ENCODE measurements at regions not wholly inside any gene's neighbourhood (a gene's known extent, or its start where the extent isn't known, plus 50 kb on each side); places are given as distances from the start of the nearest gene placed in this dataset.

DNA sequence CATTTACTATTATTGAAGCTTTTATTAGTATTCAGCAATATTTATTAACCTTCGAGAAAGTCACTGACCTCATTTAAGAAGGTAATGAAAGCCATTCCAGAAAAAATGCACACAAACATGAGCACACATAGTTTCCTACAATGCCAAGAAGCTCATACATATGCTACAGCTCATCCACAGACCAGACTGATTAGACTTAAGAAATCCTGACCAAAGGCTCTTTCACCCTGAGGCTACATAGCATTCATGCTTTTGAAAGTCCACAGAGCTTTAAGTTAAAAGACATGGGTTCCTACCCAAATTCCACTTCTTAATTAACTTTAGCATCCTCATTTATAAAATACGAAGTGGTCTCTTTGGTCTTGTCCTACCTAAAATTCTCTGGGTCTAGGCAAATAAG is 430.4 kb downstream of the TBC1D32 start:
- ChIA-PET POLR2A (no interaction called here), CTCF (no interaction called here)
- no peak overlapping the region for H3K27ac Mint-ChIP-seq
- H3K36me3 Mint-ChIP-seq (ENCODE audit: low read depth) = no peaks in the 10 kb centered on the region
- DNase-seq = no peak
- no peak overlapping the region for H3K4me3 Mint-ChIP-seq
- no peaks in the 10 kb centered on the region for H3K27me3 Mint-ChIP-seq
- H3K9me3 Mint-ChIP-seq = no peaks in the 10 kb centered on the region
- no peaks in the 10 kb centered on the region for H3K4me1 Mint-ChIP-seq

GRCh38 chr6:120899932-120900331 is 434.3 kb downstream of the TBC1D32 start:
- Mint-ChIP-seq H3K36me3 (ENCODE audit: low read depth) (no peaks in the 10 kb centered on the region), H3K27ac (no peak overlapping the region), H3K27me3 (no peaks in the 10 kb centered on the region), H3K9me3 (peaks cover 3% of the 10 kb centered on the region), H3K4me3 (no peak overlapping the region), H3K4me1 (no peaks in the 10 kb centered on the region)
- no peak for DNase-seq
- ChIA-PET CTCF (no interaction called here), POLR2A (no interaction called here)

DNA sequence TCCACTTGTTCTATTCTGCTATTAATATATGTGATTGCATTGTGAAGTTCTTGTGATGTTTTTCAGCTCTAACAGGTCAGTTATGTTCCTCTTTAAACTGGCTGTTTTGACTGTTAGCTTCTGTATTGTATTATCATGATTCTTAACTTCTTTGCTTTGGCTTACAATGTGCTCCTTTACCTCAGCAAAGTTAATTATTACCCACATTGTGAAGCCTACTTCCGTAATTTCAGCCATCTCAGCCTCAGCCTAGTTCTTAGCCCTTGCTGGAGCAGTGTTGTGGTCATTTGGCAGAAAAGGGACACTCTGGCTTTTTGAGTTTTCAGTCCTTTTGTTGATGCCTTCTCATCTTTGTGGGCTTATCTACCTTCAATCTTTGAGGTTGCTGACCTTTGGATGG is 440.2 kb downstream of the TBC1D32 start:
- ChIA-PET POLR2A (no interaction called here), CTCF (no interaction called here)
- DNase-seq = no peak
- Mint-ChIP-seq H3K27ac (no peak overlapping the region), H3K27me3 (no peaks in the 10 kb centered on the region), H3K9me3 (peaks cover 16% of the 10 kb centered on the region), H3K36me3 (ENCODE audit: low read depth) (no peaks in the 10 kb centered on the region), H3K4me3 (no peak overlapping the region), H3K4me1 (no peaks in the 10 kb centered on the region)

DNA sequence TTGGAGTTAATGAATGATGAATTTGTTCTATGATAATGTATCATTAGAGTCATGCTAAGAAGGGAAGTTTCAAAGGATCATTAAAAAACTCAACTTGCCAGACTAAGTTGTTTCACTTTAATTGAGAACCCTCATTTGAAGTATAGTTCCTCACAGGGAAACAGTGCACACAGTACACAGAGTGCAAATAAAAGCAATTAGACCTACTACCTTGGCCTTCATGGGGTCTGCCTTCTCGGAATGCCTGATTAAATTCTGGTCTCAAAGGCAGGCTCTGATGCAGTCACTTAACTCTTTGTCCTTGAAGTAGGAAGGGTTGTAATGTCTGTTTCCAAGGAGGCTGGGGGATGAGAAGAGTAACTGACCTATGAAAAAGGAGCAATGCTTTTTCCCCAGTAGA is 457.3 kb downstream of the TBC1D32 start:
- H3K36me3 Mint-ChIP-seq (ENCODE audit: low read depth) = no peaks in the 10 kb centered on the region
- ChIA-PET CTCF (no interaction called here), POLR2A (no interaction called here)
- no peaks in the 10 kb centered on the region for H3K27me3 Mint-ChIP-seq
- H3K4me3 Mint-ChIP-seq = no peak overlapping the region
- H3K27ac Mint-ChIP-seq = no peak overlapping the region
- DNase-seq = no peak
- H3K4me1 Mint-ChIP-seq = no peaks in the 10 kb centered on the region
- peaks cover 2% of the 10 kb centered on the region for H3K9me3 Mint-ChIP-seq

GRCh38 chr6:120876424-120876823 is 457.9 kb downstream of the TBC1D32 start:
- no peaks in the 10 kb centered on the region for H3K27me3 Mint-ChIP-seq
- ChIA-PET POLR2A (no interaction called here), CTCF (no interaction called here)
- no peak overlapping the region for H3K4me3 Mint-ChIP-seq
- no peak for DNase-seq
- no peaks in the 10 kb centered on the region for H3K4me1 Mint-ChIP-seq
- no peaks in the 10 kb centered on the region for H3K36me3 Mint-ChIP-seq (ENCODE audit: low read depth)
- peaks cover 2% of the 10 kb centered on the region for H3K9me3 Mint-ChIP-seq
- H3K27ac Mint-ChIP-seq = no peak overlapping the region

GRCh38 chr6:120875900-120876299 is 458.4 kb downstream of the TBC1D32 start:
- DNase-seq = no peak
- no peak overlapping the region for H3K4me3 Mint-ChIP-seq
- no peaks in the 10 kb centered on the region for H3K27me3 Mint-ChIP-seq
- CTCF ChIA-PET = no interaction called here
- POLR2A ChIA-PET = no interaction called here
- no peaks in the 10 kb centered on the region for H3K4me1 Mint-ChIP-seq
- peaks cover 2% of the 10 kb centered on the region for H3K9me3 Mint-ChIP-seq
- no peak overlapping the region for H3K27ac Mint-ChIP-seq
- H3K36me3 Mint-ChIP-seq (ENCODE audit: low read depth) = no peaks in the 10 kb centered on the region

DNA sequence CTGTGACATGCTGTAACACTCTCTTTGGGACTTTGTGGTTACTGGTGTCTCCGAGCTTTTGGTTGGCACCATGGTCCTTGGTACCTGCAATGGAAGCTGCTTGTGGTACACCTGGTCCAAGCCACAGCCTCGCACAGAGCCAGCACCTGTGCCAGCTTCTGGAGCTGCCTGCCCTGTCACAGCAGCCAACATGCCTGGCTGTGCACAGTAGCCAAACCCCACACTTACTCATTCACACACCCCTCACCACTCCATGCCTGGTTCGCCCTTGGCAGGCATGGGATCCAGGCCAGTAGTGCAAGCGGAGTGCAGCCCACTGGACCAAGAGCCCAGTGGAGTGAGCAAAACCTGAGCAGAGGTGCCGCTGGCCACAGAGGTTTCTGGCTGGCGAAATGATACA is 459.9 kb downstream of the TBC1D32 start:
- peaks cover 2% of the 10 kb centered on the region for H3K9me3 Mint-ChIP-seq
- H3K27me3 Mint-ChIP-seq = no peaks in the 10 kb centered on the region
- no peaks in the 10 kb centered on the region for H3K4me1 Mint-ChIP-seq
- ChIA-PET CTCF (no interaction called here), POLR2A (no interaction called here)
- no peak for DNase-seq
- H3K36me3 Mint-ChIP-seq (ENCODE audit: low read depth) = no peaks in the 10 kb centered on the region
- no peak overlapping the region for H3K4me3 Mint-ChIP-seq
- no peak overlapping the region for H3K27ac Mint-ChIP-seq

GRCh38 chr6:120873125-120873865 is 461.0 kb downstream of the TBC1D32 start:
- ChIA-PET CTCF (interaction anchor here (0.6 kb wide), 1 partner anchor 193 kb away, joined by 3 read pairs; no protein-coding TSS in a partner anchor), POLR2A (no interaction called here)
- Mint-ChIP-seq H3K9me3 (peaks cover 2% of the 10 kb centered on the region), H3K27me3 (no peaks in the 10 kb centered on the region), H3K36me3 (ENCODE audit: low read depth) (no peaks in the 10 kb centered on the region), H3K4me3 (no peak overlapping the region), H3K4me1 (no peaks in the 10 kb centered on the region), H3K27ac (no peak overlapping the region)
- no peak for DNase-seq

DNA sequence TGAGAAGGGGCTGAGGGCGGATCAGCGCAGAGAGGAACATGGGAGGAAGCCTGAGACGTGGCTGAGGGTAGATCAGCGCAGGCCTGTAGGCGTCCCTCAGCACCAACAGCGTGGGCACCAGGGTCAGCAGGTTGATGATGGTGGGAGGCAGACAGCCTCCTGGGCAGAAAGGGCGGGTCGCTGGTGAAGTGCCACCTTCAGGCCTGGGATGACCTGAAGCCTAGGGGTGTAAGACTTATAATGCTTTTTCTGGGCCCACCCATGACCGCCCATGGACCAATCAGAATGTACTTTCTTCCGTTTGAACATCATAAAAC is 462.1 kb downstream of the TBC1D32 start:
- Mint-ChIP-seq H3K9me3 (peaks cover 2% of the 10 kb centered on the region), H3K4me3 (no peak overlapping the region), H3K27ac (no peak overlapping the region), H3K27me3 (no peaks in the 10 kb centered on the region), H3K36me3 (ENCODE audit: low read depth) (no peaks in the 10 kb centered on the region), H3K4me1 (no peaks in the 10 kb centered on the region)
- ChIA-PET CTCF (no interaction called here), POLR2A (no interaction called here)
- no peak for DNase-seq

GRCh38 chr6:120871416-120872261 is 462.6 kb downstream of the TBC1D32 start:
- Mint-ChIP-seq H3K36me3 (ENCODE audit: low read depth) (no peaks in the 10 kb centered on the region), H3K27me3 (no peaks in the 10 kb centered on the region), H3K27ac (no peak overlapping the region), H3K4me3 (no peak overlapping the region), H3K4me1 (no peaks in the 10 kb centered on the region), H3K9me3 (peaks cover 2% of the 10 kb centered on the region)
- CTCF ChIA-PET = no interaction called here
- no peak for DNase-seq
- POLR2A ChIA-PET = no interaction called here

DNA sequence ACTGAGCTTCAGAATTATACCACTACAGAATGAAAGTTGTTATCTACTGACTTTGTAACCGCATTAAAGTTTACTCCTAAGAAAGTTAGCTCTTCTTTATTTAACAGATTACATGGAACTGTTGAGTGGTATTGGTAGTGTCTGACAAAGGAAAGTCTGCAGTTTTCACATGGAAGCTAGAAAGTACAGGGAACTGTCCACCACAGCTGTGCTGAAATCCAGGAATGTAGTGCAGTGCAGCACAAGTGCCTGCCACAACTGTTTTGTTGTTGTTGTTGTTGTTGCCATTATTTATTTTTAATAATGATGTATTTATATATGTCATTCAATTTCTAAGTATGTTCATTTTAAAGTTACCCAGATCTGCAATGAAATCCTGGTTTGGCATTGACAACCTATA is 464.9 kb downstream of the TBC1D32 start:
- H3K27ac Mint-ChIP-seq = no peak overlapping the region
- H3K4me1 Mint-ChIP-seq = no peaks in the 10 kb centered on the region
- H3K9me3 Mint-ChIP-seq = peaks cover 2% of the 10 kb centered on the region
- no peaks in the 10 kb centered on the region for H3K36me3 Mint-ChIP-seq (ENCODE audit: low read depth)
- CTCF ChIA-PET = no interaction called here
- POLR2A ChIA-PET = no interaction called here
- H3K27me3 Mint-ChIP-seq = no peaks in the 10 kb centered on the region
- H3K4me3 Mint-ChIP-seq = no peak overlapping the region
- DNase-seq = no peak

DNA sequence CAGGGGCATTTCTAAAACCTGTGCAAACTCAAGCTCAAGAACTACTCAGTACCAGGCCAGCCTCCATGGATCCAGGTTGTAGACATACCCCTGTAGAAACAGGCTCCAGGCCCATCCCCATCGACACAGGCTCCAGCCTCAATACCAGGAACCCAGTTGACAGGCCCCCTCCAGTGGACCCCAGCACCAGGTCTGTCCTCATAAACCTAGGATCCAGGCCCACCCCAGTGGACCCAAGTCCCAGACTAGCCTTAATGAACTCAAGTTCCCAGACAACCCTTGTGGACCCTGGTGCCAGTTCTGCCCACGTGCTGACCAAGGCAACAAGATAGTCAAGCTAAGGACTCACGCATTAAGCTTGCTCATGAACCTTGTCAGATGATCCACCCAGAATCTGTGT is 476.9 kb downstream of the TBC1D32 start:
- ChIA-PET POLR2A (no interaction called here), CTCF (no interaction called here)
- Mint-ChIP-seq H3K9me3 (no peaks in the 10 kb centered on the region), H3K4me3 (no peak overlapping the region), H3K27ac (no peak overlapping the region), H3K36me3 (ENCODE audit: low read depth) (no peaks in the 10 kb centered on the region), H3K4me1 (no peaks in the 10 kb centered on the region), H3K27me3 (no peaks in the 10 kb centered on the region)
- no peak for DNase-seq

GRCh38 chr6:120854583-120854982 is 479.7 kb downstream of the TBC1D32 start:
- no peak for DNase-seq
- ChIA-PET CTCF (no interaction called here), POLR2A (no interaction called here)
- H3K36me3 Mint-ChIP-seq (ENCODE audit: low read depth) = no peaks in the 10 kb centered on the region
- H3K27ac Mint-ChIP-seq = no peak overlapping the region
- H3K4me1 Mint-ChIP-seq = no peaks in the 10 kb centered on the region
- no peaks in the 10 kb centered on the region for H3K27me3 Mint-ChIP-seq
- no peaks in the 10 kb centered on the region for H3K9me3 Mint-ChIP-seq
- no peak overlapping the region for H3K4me3 Mint-ChIP-seq

DNA sequence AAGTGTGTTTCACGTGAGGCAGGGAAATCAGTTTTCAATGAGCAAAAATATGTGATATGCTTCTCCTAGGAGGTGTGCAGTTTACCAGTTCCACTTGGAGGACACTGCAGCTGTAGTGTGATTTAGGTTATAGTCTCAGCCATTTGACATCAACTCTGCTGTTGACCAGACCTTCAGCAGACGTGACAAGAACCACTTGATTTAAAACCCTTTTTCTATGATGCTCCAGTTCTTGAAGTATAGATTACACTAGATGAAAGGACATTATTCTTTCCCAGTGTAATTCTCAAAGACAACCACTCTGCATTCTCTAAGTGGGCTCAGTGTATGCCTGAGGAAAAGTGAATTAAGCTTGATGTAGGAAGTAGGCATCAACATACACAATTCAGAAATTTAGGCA is 480.8 kb downstream of the TBC1D32 start:
- ChIA-PET CTCF (interaction anchor here (0.6 kb wide), 1 partner anchor 1563 kb away, joined by 4 read pairs; no protein-coding TSS in a partner anchor), POLR2A (no interaction called here)
- H3K27ac Mint-ChIP-seq = no peak overlapping the region
- H3K9me3 Mint-ChIP-seq = no peaks in the 10 kb centered on the region
- no peak overlapping the region for H3K4me3 Mint-ChIP-seq
- H3K4me1 Mint-ChIP-seq = no peaks in the 10 kb centered on the region
- DNase-seq = no peak
- no peaks in the 10 kb centered on the region for H3K36me3 Mint-ChIP-seq (ENCODE audit: low read depth)
- no peaks in the 10 kb centered on the region for H3K27me3 Mint-ChIP-seq
